ENCODE measurements at regions not wholly inside any gene's neighbourhood (a gene's known extent, or its start where the extent isn't known, plus 50 kb on each side); places are given as distances from the start of the nearest gene placed in this dataset.

- no peaks in the 10 kb centered on the region for H3K27me3 Mint-ChIP-seq
- H3K4me1 Mint-ChIP-seq (ENCODE audit: low read depth): no peaks in the 10 kb centered on the region
- no peak overlapping the region for H3K27ac Mint-ChIP-seq
- no peak overlapping the region for H3K4me3 Mint-ChIP-seq
- peaks cover 12% of the 10 kb centered on the region for H3K9me3 Mint-ChIP-seq
- no peaks in the 10 kb centered on the region for H3K36me3 Mint-ChIP-seq (ENCODE audit: low read depth)
Observed at GRCh38 chr11:97461044-97461880, 1071.4 kb downstream of the JRKL start.

GRCh38 chr11:97461934-97462333, 1072.1 kb downstream of the JRKL start:
- no peaks in the 10 kb centered on the region for H3K4me1 Mint-ChIP-seq (ENCODE audit: low read depth)
- no peaks in the 10 kb centered on the region for H3K36me3 Mint-ChIP-seq (ENCODE audit: low read depth)
- H3K4me3 Mint-ChIP-seq: no peak overlapping the region
- no peak overlapping the region for H3K27ac Mint-ChIP-seq
- no peaks in the 10 kb centered on the region for H3K27me3 Mint-ChIP-seq
- H3K9me3 Mint-ChIP-seq: peaks cover 16% of the 10 kb centered on the region

- Mint-ChIP-seq H3K4me1 (ENCODE audit: low read depth) (no peaks in the 10 kb centered on the region), H3K27me3 (no peaks in the 10 kb centered on the region), H3K4me3 (no peak overlapping the region), H3K27ac (no peak overlapping the region), H3K9me3 (peaks cover 22% of the 10 kb centered on the region), H3K36me3 (ENCODE audit: low read depth) (no peaks in the 10 kb centered on the region)
Observed at GRCh38 chr11:97463891-97464290, 1074.1 kb downstream of the JRKL start.

GRCh38 chr11:97471480-97471879, 1081.7 kb downstream of the JRKL start:
- Mint-ChIP-seq H3K9me3 (peaks cover 34% of the 10 kb centered on the region), H3K27ac (no peak overlapping the region), H3K4me3 (no peak overlapping the region), H3K36me3 (ENCODE audit: low read depth) (no peaks in the 10 kb centered on the region), H3K4me1 (ENCODE audit: low read depth) (no peaks in the 10 kb centered on the region), H3K27me3 (no peaks in the 10 kb centered on the region)

GRCh38 chr11:97487387-97487786, 1097.6 kb downstream of the JRKL start:
- H3K4me3 Mint-ChIP-seq: no peak overlapping the region
- H3K27me3 Mint-ChIP-seq: no peaks in the 10 kb centered on the region
- H3K36me3 Mint-ChIP-seq (ENCODE audit: low read depth): no peaks in the 10 kb centered on the region
- no peaks in the 10 kb centered on the region for H3K4me1 Mint-ChIP-seq (ENCODE audit: low read depth)
- no peak overlapping the region for H3K27ac Mint-ChIP-seq
- H3K9me3 Mint-ChIP-seq: peaks cover 34% of the 10 kb centered on the region

- no peaks in the 10 kb centered on the region for H3K36me3 Mint-ChIP-seq (ENCODE audit: low read depth)
- peaks cover 10% of the 10 kb centered on the region for H3K9me3 Mint-ChIP-seq
- no peaks in the 10 kb centered on the region for H3K27me3 Mint-ChIP-seq
- no peaks in the 10 kb centered on the region for H3K4me1 Mint-ChIP-seq (ENCODE audit: low read depth)
- H3K27ac Mint-ChIP-seq: no peak overlapping the region
- H3K4me3 Mint-ChIP-seq: no peak overlapping the region
Observed at GRCh38 chr11:97498891-97499290, 1109.1 kb downstream of the JRKL start.

- Mint-ChIP-seq H3K4me3 (no peak overlapping the region), H3K27me3 (no peaks in the 10 kb centered on the region), H3K27ac (no peak overlapping the region)
Observed at GRCh38 chr11:97502201-97502600, 1112.4 kb downstream of the JRKL start.

GRCh38 chr11:97506076-97506759, 1116.4 kb downstream of the JRKL start:
- H3K27ac Mint-ChIP-seq: no peak overlapping the region
- H3K27me3 Mint-ChIP-seq: no peaks in the 10 kb centered on the region
- no peaks in the 10 kb centered on the region for H3K36me3 Mint-ChIP-seq (ENCODE audit: low read depth)
- H3K4me1 Mint-ChIP-seq (ENCODE audit: low read depth): no peaks in the 10 kb centered on the region
- H3K4me3 Mint-ChIP-seq: no peak overlapping the region
- H3K9me3 Mint-ChIP-seq: peaks cover 12% of the 10 kb centered on the region

More at GRCh38 chr11:97502201-97502600, 1112.4 kb downstream of the JRKL start:
- Mint-ChIP-seq H3K9me3 (peaks cover 10% of the 10 kb centered on the region), H3K36me3 (ENCODE audit: low read depth) (no peaks in the 10 kb centered on the region), H3K4me1 (ENCODE audit: low read depth) (no peaks in the 10 kb centered on the region)

GRCh38 chr11:97514446-97514845, 1124.6 kb downstream of the JRKL start:
- Mint-ChIP-seq H3K36me3 (ENCODE audit: low read depth) (no peaks in the 10 kb centered on the region), H3K9me3 (peaks cover 15% of the 10 kb centered on the region), H3K4me1 (ENCODE audit: low read depth) (no peaks in the 10 kb centered on the region), H3K27me3 (no peaks in the 10 kb centered on the region), H3K27ac (no peak overlapping the region), H3K4me3 (no peak overlapping the region)

- Mint-ChIP-seq H3K36me3 (ENCODE audit: low read depth) (no peaks in the 10 kb centered on the region), H3K4me3 (no peak overlapping the region), H3K4me1 (ENCODE audit: low read depth) (no peaks in the 10 kb centered on the region), H3K9me3 (peaks cover 20% of the 10 kb centered on the region), H3K27me3 (no peaks in the 10 kb centered on the region), H3K27ac (no peak overlapping the region)
Observed at GRCh38 chr11:97516688-97517087, 1126.9 kb downstream of the JRKL start.

- Mint-ChIP-seq H3K4me3 (no peak overlapping the region), H3K27me3 (no peaks in the 10 kb centered on the region), H3K27ac (no peak overlapping the region), H3K4me1 (ENCODE audit: low read depth) (no peaks in the 10 kb centered on the region), H3K9me3 (no peaks in the 10 kb centered on the region), H3K36me3 (ENCODE audit: low read depth) (no peaks in the 10 kb centered on the region)
Observed at GRCh38 chr11:97525273-97525672, 1135.5 kb downstream of the JRKL start.

GRCh38 chr11:97537407-97538150, 1147.8 kb downstream of the JRKL start:
- H3K4me1 Mint-ChIP-seq (ENCODE audit: low read depth): no peaks in the 10 kb centered on the region

GRCh38 chr11:97544431-97544830, 1154.6 kb downstream of the JRKL start:
- no peaks in the 10 kb centered on the region for H3K27me3 Mint-ChIP-seq
- peaks cover 26% of the 10 kb centered on the region for H3K9me3 Mint-ChIP-seq

More at GRCh38 chr11:97537407-97538150, 1147.8 kb downstream of the JRKL start:
- H3K9me3 Mint-ChIP-seq: peaks cover 8% of the 10 kb centered on the region
- no peak overlapping the region for H3K4me3 Mint-ChIP-seq
- no peak overlapping the region for H3K27ac Mint-ChIP-seq
- no peaks in the 10 kb centered on the region for H3K27me3 Mint-ChIP-seq
- H3K36me3 Mint-ChIP-seq (ENCODE audit: low read depth): no peaks in the 10 kb centered on the region

GRCh38 chr11:97548280-97548679, 1158.5 kb downstream of the JRKL start:
- peaks cover 24% of the 10 kb centered on the region for H3K9me3 Mint-ChIP-seq

More at GRCh38 chr11:97544431-97544830, 1154.6 kb downstream of the JRKL start:
- Mint-ChIP-seq H3K36me3 (ENCODE audit: low read depth) (no peaks in the 10 kb centered on the region), H3K27ac (no peak overlapping the region), H3K4me3 (no peak overlapping the region), H3K4me1 (ENCODE audit: low read depth) (no peaks in the 10 kb centered on the region)

GRCh38 chr11:97557399-97557798, 1167.6 kb downstream of the JRKL start:
- Mint-ChIP-seq H3K27me3 (no peaks in the 10 kb centered on the region), H3K4me1 (ENCODE audit: low read depth) (no peaks in the 10 kb centered on the region), H3K9me3 (peaks cover 11% of the 10 kb centered on the region), H3K36me3 (ENCODE audit: low read depth) (no peaks in the 10 kb centered on the region), H3K27ac (no peak overlapping the region), H3K4me3 (no peak overlapping the region)

More at GRCh38 chr11:97548280-97548679, 1158.5 kb downstream of the JRKL start:
- no peak overlapping the region for H3K27ac Mint-ChIP-seq
- H3K4me1 Mint-ChIP-seq (ENCODE audit: low read depth): no peaks in the 10 kb centered on the region
- no peaks in the 10 kb centered on the region for H3K27me3 Mint-ChIP-seq
- no peak overlapping the region for H3K4me3 Mint-ChIP-seq
- no peaks in the 10 kb centered on the region for H3K36me3 Mint-ChIP-seq (ENCODE audit: low read depth)
